ENCODE measurements at regions not wholly inside any gene's neighbourhood (a gene's known extent, or its start where the extent isn't known, plus 50 kb on each side); places are given as distances from the start of the nearest gene placed in this dataset.
A peak's percentile ranks its signal among the peaks of the same experiment; 100 is the strongest.

GRCh38 chr6:137409266-137409777 lies 84.9 kb downstream of the OLIG3 start:
- SMC1A ChIA-PET (ENCODE audit: uncharacterized antibody, unreplicated experiment) = interaction anchor here (1.0 kb wide), 1 partner anchor 23 kb away, joined by 3 read pairs; no protein-coding TSS in a partner anchor
- no peak overlapping the region for H3K4me3 ChIP-seq
- no peak overlapping the region for H3K4me2 ChIP-seq (ENCODE audit: control insufficient read depth, insufficient read depth)
- TF ChIP-seq POU2F2 (IDR thresholded peaks at IDR 0.05; ENCODE audit: borderline replicate concordance, low read depth, low read length) (no peak), SKIL (IDR thresholded peaks at IDR 0.05; ENCODE audit: low read depth, poor library complexity, severe bottlenecking) (no peak), ATF7 (IDR thresholded peaks at IDR 0.05; ENCODE audit: low read depth) (no peak), MXI1 (IDR thresholded peaks at IDR 0.05; ENCODE audit: low read depth, low read length) (no peak), SIX5 (IDR thresholded peaks at IDR 0.05; ENCODE audit: low read depth, low read length, severe bottlenecking) (no peak), MEF2A (IDR thresholded peaks at IDR 0.05; ENCODE audit: insufficient read depth, low read depth, low read length) (no peak), KLF5 (IDR thresholded peaks at IDR 0.05; ENCODE audit: partially characterized antibody) (no peak), BACH1 (IDR thresholded peaks at IDR 0.05; ENCODE audit: borderline replicate concordance) (no peak)
- RAD21 ChIA-PET (ENCODE audit: unreplicated experiment) = no interaction called here
- H2AFZ ChIP-seq (ENCODE audit: control insufficient read depth, low read depth, low read length) = no peak overlapping the region
- POLR2A ChIA-PET = no interaction called here
- H4K20me1 ChIP-seq (ENCODE audit: control insufficient read depth, insufficient read depth) = no peaks in the 10 kb centered on the region
- no peaks in the 10 kb centered on the region for H3K36me3 ChIP-seq (ENCODE audit: control insufficient read depth in 2 of 2, insufficient read depth in 2 of 2, low read length in 1 of 2)
- H3K79me2 ChIP-seq (ENCODE audit: control insufficient read depth, insufficient read depth, low read length) = no peaks in the 10 kb centered on the region
- H3K9ac ChIP-seq (ENCODE audit: control insufficient read depth, insufficient read depth, low read length) = no peak overlapping the region
- no TSS peak for BruUV-seq (replicated peaks)
- H3K9me3 ChIP-seq (replicated peaks; ENCODE audit: control insufficient read depth, insufficient read depth, low read length) = no peaks in the 10 kb centered on the region; the same call in 2 of the 3 replicates
- DNase-seq (ENCODE audit: low read depth, low spot score) (no peak), ATAC-seq (no peak), FAIRE-seq (peak; percentile 23)
- CTCF ChIA-PET = interaction anchor here (0.6 to 1.2 kb wide), 3 partner anchors 66 to 333 kb away, joined by 3 to 5 read pairs (median 4); no protein-coding TSS in a partner anchor
- intact Hi-C loops (cut with micrococcal nuclease; ENCODE audit: unreplicated experiment) (no loop called here), in situ Hi-C loops (cut with MboI) (no loop called here)
- H3K4me1 ChIP-seq (ENCODE audit: control insufficient read depth, insufficient read depth, low read length) = no peaks in the 10 kb centered on the region
- 0% methylated on average over 2 of the region's 2 CpGs for WGBS (ENCODE audit: insufficient coverage, insufficient replicate concordance, low lambda C conversion rate, missing lambda C conversion rate)
- H3K27me3 ChIP-seq (replicated peaks in 1 of 2; ENCODE audit: control insufficient read depth in 2 of 2, insufficient read depth in 2 of 2, low read length in 1 of 2) = no peaks in the 10 kb centered on the region
- H3K27ac ChIP-seq (ENCODE audit: control insufficient read depth, insufficient read depth) = no peak overlapping the region

Data from GM12878 (cell line).